Nephron (organoid): ENCODE measurements at regions not wholly inside any gene's neighbourhood (a gene's known extent, or its start where the extent isn't known, plus 50 kb on each side); places are given as distances from the start of the nearest gene placed in this dataset.

Source experiments
- H3K27ac Mint-ChIP-seq, 3 experiments: 2 replicates each; pipeline ENCODE4 v1.8.0; 2020; ENCODE audit warnings: mixed read lengths in 3 of 3, mild to moderate bottlenecking in 2 of 3, moderate library complexity in 1 of 3
- H3K27me3 Mint-ChIP-seq: 2 replicates; pipeline ENCODE4 v1.8.0; 2021; ENCODE audit warnings: low read depth, mild to moderate bottlenecking, moderate library complexity, mixed read lengths
- H3K36me3 Mint-ChIP-seq: 2 replicates; pipeline ENCODE4 v1.8.0; 2020; ENCODE audit warnings: low read depth, mixed read lengths
- H3K4me1 Mint-ChIP-seq: 2 replicates; pipeline ENCODE4 v1.8.0; 2020; ENCODE audit warnings: mixed read lengths
- H3K4me3 Mint-ChIP-seq, 3 experiments: 2 replicates each; pipeline ENCODE4 v1.8.0; 2020; ENCODE audit warnings: mild to moderate bottlenecking in 3 of 3, mixed read lengths in 3 of 3, moderate library complexity in 2 of 3
- H3K9me3 Mint-ChIP-seq: 2 replicates; pipeline ENCODE4 v1.8.0; 2020; ENCODE audit warnings: mixed read lengths
- TF ChIP-seq, protein P1 (sequence below), 3 experiments: fragments of 200-600 bp; sonication (generic); IDR thresholded peaks; one replicate each; pipeline ENCODE4 v1.5.0; 2021; ENCODE audit warnings: antibody characterized with exemption in 3 of 3; ENCODE audit not compliant: unreplicated experiment in 3 of 3

DNA sequence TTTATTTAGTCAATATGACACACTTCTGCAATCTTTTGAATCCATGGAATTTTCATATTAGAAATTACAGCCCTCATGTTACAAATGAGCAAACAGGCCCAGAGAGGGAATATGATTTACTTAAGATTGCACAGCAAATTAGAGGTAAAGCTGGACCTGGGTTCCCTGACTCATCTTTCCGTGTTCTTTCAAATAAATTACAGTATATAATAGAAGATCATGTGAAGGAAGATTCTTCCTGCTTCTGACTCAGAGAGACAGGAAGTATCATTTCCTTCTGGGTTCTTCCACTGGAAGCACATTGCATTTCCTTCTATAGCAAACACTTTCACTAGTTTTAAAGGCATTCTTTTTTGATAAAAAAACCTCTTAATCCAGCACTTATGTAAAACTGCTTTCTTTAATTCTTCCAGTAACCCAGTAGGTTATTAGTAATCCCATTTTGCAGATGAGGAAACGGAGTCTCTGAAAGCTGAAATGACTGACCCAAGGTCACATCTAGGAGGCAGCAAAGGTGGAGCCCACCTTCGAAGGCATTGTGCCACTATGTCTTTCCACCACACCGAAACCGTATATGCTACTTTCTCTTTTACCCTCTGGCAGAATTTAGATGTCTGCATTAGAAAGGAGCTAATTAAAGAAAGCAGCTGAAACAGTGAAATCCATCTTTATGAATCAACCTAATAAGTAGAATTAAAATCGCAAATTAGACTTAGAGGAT, 566.7 kb upstream of the KLF4 start:
- Mint-ChIP-seq H3K36me3 (no peaks in the 10 kb centered on the region), H3K4me3 (no peak overlapping the region), H3K9me3 (no peaks in the 10 kb centered on the region), H3K4me1 (peaks cover 79% of the 10 kb centered on the region), H3K27ac (peak overlapping the region in 1 of 3 experiments; percentile 90), H3K27me3 (no peaks in the 10 kb centered on the region)
- TF ChIP-seq, protein P1, sequence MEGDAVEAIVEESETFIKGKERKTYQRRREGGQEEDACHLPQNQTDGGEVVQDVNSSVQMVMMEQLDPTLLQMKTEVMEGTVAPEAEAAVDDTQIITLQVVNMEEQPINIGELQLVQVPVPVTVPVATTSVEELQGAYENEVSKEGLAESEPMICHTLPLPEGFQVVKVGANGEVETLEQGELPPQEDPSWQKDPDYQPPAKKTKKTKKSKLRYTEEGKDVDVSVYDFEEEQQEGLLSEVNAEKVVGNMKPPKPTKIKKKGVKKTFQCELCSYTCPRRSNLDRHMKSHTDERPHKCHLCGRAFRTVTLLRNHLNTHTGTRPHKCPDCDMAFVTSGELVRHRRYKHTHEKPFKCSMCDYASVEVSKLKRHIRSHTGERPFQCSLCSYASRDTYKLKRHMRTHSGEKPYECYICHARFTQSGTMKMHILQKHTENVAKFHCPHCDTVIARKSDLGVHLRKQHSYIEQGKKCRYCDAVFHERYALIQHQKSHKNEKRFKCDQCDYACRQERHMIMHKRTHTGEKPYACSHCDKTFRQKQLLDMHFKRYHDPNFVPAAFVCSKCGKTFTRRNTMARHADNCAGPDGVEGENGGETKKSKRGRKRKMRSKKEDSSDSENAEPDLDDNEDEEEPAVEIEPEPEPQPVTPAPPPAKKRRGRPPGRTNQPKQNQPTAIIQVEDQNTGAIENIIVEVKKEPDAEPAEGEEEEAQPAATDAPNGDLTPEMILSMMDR (IDR thresholded peaks at IDR 0.05; ENCODE audit: unreplicated experiment in 3 of 3), result no peak

DNA sequence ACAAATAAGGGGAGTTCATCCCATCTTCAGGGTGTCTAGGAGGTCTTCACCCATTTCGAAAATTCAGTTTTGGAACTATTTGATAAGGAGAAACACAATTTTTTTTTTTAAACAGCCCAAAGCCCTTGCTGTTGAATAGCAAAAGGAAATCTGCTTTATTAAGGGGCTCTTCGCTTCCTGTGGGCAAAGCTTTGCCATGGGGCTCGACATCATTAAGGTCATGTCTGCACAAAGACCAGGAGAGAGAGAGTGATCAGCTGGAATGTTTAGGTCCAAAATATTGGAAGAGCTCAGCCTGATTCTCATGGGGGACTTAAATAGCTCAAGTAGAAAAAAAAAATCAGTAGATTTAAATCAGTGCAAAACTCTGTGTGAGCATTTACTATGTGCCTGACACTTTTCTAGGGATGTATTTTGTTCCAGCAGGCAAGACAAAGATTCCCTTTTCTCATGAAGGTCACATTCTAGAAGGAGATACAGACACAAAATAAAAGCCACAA, 564.6 kb upstream of the KLF4 start:
- no peaks in the 10 kb centered on the region for H3K36me3 Mint-ChIP-seq
- H3K4me3 Mint-ChIP-seq, result peak overlapping the region in 2 of 3 experiments; percentile 48 to 59
- H3K27ac Mint-ChIP-seq, result peak overlapping the region; percentile 84 to 98 (median 90)
- H3K4me1 Mint-ChIP-seq, result peaks cover 83% of the 10 kb centered on the region
- TF ChIP-seq, protein P1 (IDR thresholded peaks at IDR 0.05; ENCODE audit: unreplicated experiment in 3 of 3), result no peak
- H3K27me3 Mint-ChIP-seq, result peaks cover 5% of the 10 kb centered on the region
- no peaks in the 10 kb centered on the region for H3K9me3 Mint-ChIP-seq

DNA sequence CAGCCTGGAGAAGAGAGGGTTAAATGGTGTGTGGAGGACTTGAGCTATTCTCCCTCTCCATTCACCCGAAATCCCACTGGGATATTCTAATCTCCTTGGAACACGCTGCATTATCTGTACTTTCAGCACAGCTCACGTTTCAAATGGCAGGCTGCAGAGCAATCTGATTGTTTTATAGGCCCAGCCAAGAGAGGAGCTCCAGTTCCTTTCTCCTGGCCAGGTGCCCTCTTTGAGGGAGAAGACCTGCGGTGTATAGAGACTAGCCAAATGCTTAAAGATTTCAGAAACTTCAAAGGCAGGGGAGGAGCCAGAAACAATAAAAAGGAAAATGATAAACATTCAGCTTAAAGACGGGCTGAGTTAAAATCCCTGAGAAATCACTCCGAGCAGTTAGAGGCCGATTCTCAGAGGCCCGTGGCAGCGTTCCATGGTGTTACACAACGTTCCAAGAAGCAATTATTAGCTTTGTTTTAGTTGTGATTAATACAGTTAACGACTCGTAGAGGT, 564.0 kb upstream of the KLF4 start:
- peaks cover 78% of the 10 kb centered on the region for H3K4me1 Mint-ChIP-seq
- H3K9me3 Mint-ChIP-seq, result no peaks in the 10 kb centered on the region
- peak overlapping the region; percentile 84 to 98 (median 90) for H3K27ac Mint-ChIP-seq
- H3K27me3 Mint-ChIP-seq, result peaks cover 5% of the 10 kb centered on the region
- TF ChIP-seq, protein P1 (IDR thresholded peaks at IDR 0.05; ENCODE audit: unreplicated experiment in 3 of 3), result no peak
- H3K36me3 Mint-ChIP-seq, result no peaks in the 10 kb centered on the region
- peak overlapping the region in 2 of 3 experiments; percentile 48 to 59 for H3K4me3 Mint-ChIP-seq

DNA sequence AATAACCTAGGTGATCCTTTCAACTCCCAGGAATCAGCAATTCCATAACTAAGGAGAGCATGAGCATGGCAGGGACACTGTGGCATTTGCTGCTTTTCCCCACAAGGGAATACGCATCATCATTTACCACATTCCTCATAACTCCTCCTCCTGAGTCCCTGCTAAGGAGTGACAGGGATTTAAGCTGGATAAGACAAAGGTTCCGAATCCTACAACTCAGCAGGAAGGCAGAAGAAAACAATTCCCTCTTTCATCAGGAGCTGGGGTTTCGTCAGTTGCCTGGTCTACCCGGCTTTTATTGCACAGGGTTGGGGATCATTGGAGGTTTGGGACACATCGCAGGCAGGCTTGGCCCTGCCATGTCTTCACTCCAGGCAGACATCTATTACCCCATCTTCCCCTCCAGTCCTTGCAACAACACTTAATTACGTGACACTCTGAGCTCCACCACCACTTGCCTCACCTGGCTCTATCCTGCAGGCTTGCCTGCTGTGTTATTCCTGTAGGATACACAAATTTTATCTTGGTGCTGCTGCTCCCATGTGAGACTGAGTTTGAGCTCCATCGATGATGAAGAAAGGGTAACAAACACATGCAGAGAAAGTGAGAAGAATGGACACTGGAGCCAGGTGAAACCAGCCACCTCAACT, 563.0 kb upstream of the KLF4 start:
- no peaks in the 10 kb centered on the region for H3K9me3 Mint-ChIP-seq
- H3K27me3 Mint-ChIP-seq, result peaks cover 5% of the 10 kb centered on the region
- H3K36me3 Mint-ChIP-seq, result no peaks in the 10 kb centered on the region

DNA sequence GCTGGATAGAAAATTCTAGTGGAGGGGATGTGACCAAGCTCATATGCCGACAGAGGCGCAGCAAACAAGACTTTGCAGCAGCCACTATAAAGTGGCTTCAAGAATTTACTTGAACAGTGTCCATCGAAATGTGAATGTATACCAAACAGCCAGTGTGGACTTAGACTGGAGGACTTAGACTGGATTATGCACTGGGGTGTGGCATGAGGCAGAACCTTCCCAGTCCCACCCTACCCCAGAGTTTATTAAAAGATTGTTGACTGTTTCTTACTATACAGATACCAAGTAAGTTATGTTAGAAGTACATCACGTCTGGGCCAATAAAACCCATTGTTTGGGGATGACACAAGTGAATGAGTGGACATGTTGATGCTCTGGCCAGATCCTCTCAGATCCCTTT, 561.3 kb upstream of the KLF4 start:
- H3K4me1 Mint-ChIP-seq, result peaks cover 55% of the 10 kb centered on the region
- H3K36me3 Mint-ChIP-seq, result no peaks in the 10 kb centered on the region
- no peaks in the 10 kb centered on the region for H3K9me3 Mint-ChIP-seq
- peaks cover 5% of the 10 kb centered on the region for H3K27me3 Mint-ChIP-seq
- TF ChIP-seq, protein P1 (IDR thresholded peaks at IDR 0.05; ENCODE audit: unreplicated experiment in 3 of 3), result no peak
- no peak overlapping the region for H3K27ac Mint-ChIP-seq
- no peak overlapping the region for H3K4me3 Mint-ChIP-seq

More for the DNA sequence above, 563.0 kb upstream of the KLF4 start:
- H3K4me1 Mint-ChIP-seq, result peaks cover 68% of the 10 kb centered on the region
- no peak overlapping the region for H3K4me3 Mint-ChIP-seq
- TF ChIP-seq, protein P1 (IDR thresholded peaks at IDR 0.05; ENCODE audit: unreplicated experiment in 3 of 3), result no peak
- H3K27ac Mint-ChIP-seq, result peak overlapping the region in 1 of 3 experiments; percentile 90
